Fibroblast of villous mesenchyme (primary cell): ENCODE measurements at regions not wholly inside any gene's neighbourhood (a gene's known extent, or its start where the extent isn't known, plus 50 kb on each side); places are given as distances from the start of the nearest gene placed in this dataset.

Experiments used
- DNase-seq: peaks from one replicate; pipeline ENCODE4 v3.0.0-alpha.2; 2010; ENCODE audit warnings: low read depth
- H3K4me3 ChIP-seq: 2 replicates; pipeline ENCODE4 v1.5.1; 2011; ENCODE audit warnings: low read depth, mild to moderate bottlenecking, low read length
- CTCF ChIP-seq: IDR thresholded peaks from 2 replicates; pipeline ENCODE4 v1.5.1; 2012; ENCODE audit warnings: low read depth, mild to moderate bottlenecking, low read length; ENCODE audit not compliant: insufficient read depth

- TF ChIP-seq CTCF = no peak
- DNase-seq = no peak
- H3K4me3 ChIP-seq = no peak overlapping the region
Observed at GRCh38 chr5:156009583-156009982, 317.4 kb upstream of the SGCD start.

- H3K4me3 ChIP-seq = no peak overlapping the region
- peak; percentile 3 for TF ChIP-seq CTCF
- DNase-seq = no peak
Observed at GRCh38 chr5:156015137-156015536, 311.8 kb upstream of the SGCD start.

- TF ChIP-seq CTCF = no peak
- no peak for DNase-seq
- H3K4me3 ChIP-seq = no peak overlapping the region
Observed at GRCh38 chr5:156019130-156019529, 307.8 kb upstream of the SGCD start.

- TF ChIP-seq CTCF = no peak
- no peak overlapping the region for H3K4me3 ChIP-seq
- DNase-seq = no peak
Observed at GRCh38 chr5:156019571-156020180, 307.3 kb upstream of the SGCD start.

GRCh38 chr5:156020647-156021046 is 306.3 kb upstream of the SGCD start:
- peak; percentile 2 for DNase-seq
- TF ChIP-seq CTCF = no peak

GRCh38 chr5:156021866-156022265 is 305.1 kb upstream of the SGCD start:
- no peak for TF ChIP-seq CTCF
- DNase-seq = no peak
- no peak overlapping the region for H3K4me3 ChIP-seq

More at GRCh38 chr5:156020647-156021046, 306.3 kb upstream of the SGCD start:
- no peak overlapping the region for H3K4me3 ChIP-seq

GRCh38 chr5:156025656-156026055 is 301.3 kb upstream of the SGCD start:
- H3K4me3 ChIP-seq = no peak overlapping the region
- no peak for TF ChIP-seq CTCF
- DNase-seq = no peak
